Endodermal cell (in vitro differentiated cells): ENCODE measurements at regions not wholly inside any gene's neighbourhood (a gene's known extent, or its start where the extent isn't known, plus 50 kb on each side); places are given as distances from the start of the nearest gene placed in this dataset.

Experiments used
- DNase-seq: peaks from one replicate; pipeline ENCODE4 v3.0.0-alpha.2; 2017
- H3K27ac ChIP-seq: 2 replicates; pipeline ENCODE4 v1.5.1; 2013; ENCODE audit warnings: mild to moderate bottlenecking, low read depth, low read length, moderate library complexity
- H3K27me3 ChIP-seq: 2 replicates; pipeline ENCODE4 v1.6.1; 2013; ENCODE audit warnings: mild to moderate bottlenecking, low read length, moderate library complexity; ENCODE audit not compliant: insufficient read depth, control insufficient read depth, poor library complexity, severe bottlenecking
- H3K36me3 ChIP-seq: 2 replicates; pipeline ENCODE4 v1.7.0; 2013; ENCODE audit warnings: mild to moderate bottlenecking, low read length, moderate library complexity; ENCODE audit not compliant: control insufficient read depth, insufficient read depth
- H3K4me1 ChIP-seq: one replicate; pipeline ENCODE4 v1.7.0; 2013; ENCODE audit warnings: low read length; ENCODE audit not compliant: control insufficient read depth, insufficient read depth
- H3K4me3 ChIP-seq: 2 replicates; pipeline ENCODE4 v1.5.1; 2013; ENCODE audit warnings: mild to moderate bottlenecking, low read length, moderate library complexity
- H3K9ac ChIP-seq: 2 replicates; pipeline ENCODE4 v1.6.1; 2013; ENCODE audit warnings: mild to moderate bottlenecking, low read length, moderate library complexity; ENCODE audit not compliant: poor library complexity, severe bottlenecking; ENCODE audit errors: extremely low read depth
- H3K9me3 ChIP-seq: 2 replicates; pipeline ENCODE4 v1.6.1; 2013; ENCODE audit warnings: mild to moderate bottlenecking, low read length, moderate library complexity; ENCODE audit not compliant: control insufficient read depth
- H3K27ac Mint-ChIP-seq: 2 replicates; pipeline ENCODE4 v1.8.0; 2020; ENCODE audit warnings: mixed read lengths
- H3K27me3 Mint-ChIP-seq: 2 replicates; pipeline ENCODE4 v1.8.0; 2021; ENCODE audit warnings: mild to moderate bottlenecking, mixed read lengths; ENCODE audit not compliant: insufficient read depth
- H3K36me3 Mint-ChIP-seq: 2 replicates; pipeline ENCODE4 v1.8.0; 2020; ENCODE audit warnings: low read depth, mixed read lengths
- H3K4me1 Mint-ChIP-seq: 2 replicates; pipeline ENCODE4 v1.8.0; 2020; ENCODE audit warnings: mixed read lengths
- H3K4me3 Mint-ChIP-seq: 2 replicates; pipeline ENCODE4 v1.8.0; 2020; ENCODE audit warnings: mild to moderate bottlenecking, moderate library complexity, mixed read lengths
- H3K9me3 Mint-ChIP-seq: 2 replicates; pipeline ENCODE4 v1.8.0; 2020; ENCODE audit warnings: mild to moderate bottlenecking, mixed read lengths
- CTCF ChIP-seq: fragments of 200-600 bp; sonication (generic); conservative IDR thresholded peaks from 2 replicates; pipeline ENCODE4 v1.5.0; 2021; ENCODE audit warnings: antibody characterized with exemption, mild to moderate bottlenecking
- WGBS, 2 experiments: methylation state at CpG; one replicate each; pipeline versions ENCODE4 v1.1.5 to v1.1.7; 2013; ENCODE audit warnings: missing lambda C conversion rate in 2 of 2, mixed read lengths in 1 of 2; ENCODE audit not compliant: insufficient coverage in 1 of 2, insufficient read length in 1 of 2; 5-methylcytosine and 5-hydroxymethylcytosine counted together

DNA sequence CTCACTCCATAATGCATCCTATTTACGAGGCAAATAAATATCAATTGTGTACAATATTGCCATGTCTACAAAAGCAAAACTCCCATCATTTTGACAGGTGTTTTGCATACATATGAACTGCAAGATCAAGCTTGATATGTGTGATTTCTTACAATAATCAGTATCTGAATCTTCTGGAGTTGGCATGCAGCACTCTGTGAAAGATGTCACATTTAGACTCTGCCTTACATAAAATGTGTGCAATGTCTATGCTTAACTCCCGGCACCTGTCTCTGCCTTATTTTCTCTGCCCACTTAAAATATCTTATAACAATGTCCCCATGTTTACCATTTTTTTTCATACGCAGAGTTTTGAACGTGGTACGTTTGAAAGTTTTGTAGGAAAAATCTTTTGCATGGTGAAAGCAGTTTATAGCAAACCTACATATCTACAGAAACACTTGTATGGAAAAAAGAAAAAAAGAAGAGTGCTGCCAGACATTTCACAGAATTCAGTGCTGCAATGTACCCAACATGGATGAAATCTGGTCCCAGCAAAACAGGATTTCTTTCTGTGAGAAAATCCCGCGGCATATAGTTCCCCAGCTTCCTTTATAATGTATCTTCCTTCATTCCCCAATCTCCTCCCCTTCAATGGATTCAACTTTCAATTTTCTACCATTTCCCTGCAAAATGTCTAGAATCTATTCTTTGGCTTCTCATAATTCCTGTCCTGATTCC, 114.1 kb upstream of the NRP1 start:
- Mint-ChIP-seq H3K27ac (no peak overlapping the region), H3K4me1 (no peaks in the 10 kb centered on the region), H3K9me3 (peaks cover 5% of the 10 kb centered on the region), H3K4me3 (no peak overlapping the region), H3K27me3 (no peaks in the 10 kb centered on the region), H3K36me3 (no peaks in the 10 kb centered on the region)
- Histone ChIP-seq H3K27ac (no peak overlapping the region), H3K4me3 (no peak overlapping the region), H3K9me3 (peaks cover 5% of the 10 kb centered on the region), H3K4me1 (no peaks in the 10 kb centered on the region), H3K9ac (no peak overlapping the region), H3K27me3 (no peaks in the 10 kb centered on the region), H3K36me3 (no peaks in the 10 kb centered on the region)
- WGBS, 2 experiments, result 92 to 100% methylated on average over 3 to 7 of the region's 7 CpGs
- no peak for DNase-seq
- TF ChIP-seq CTCF, result no peak

DNA sequence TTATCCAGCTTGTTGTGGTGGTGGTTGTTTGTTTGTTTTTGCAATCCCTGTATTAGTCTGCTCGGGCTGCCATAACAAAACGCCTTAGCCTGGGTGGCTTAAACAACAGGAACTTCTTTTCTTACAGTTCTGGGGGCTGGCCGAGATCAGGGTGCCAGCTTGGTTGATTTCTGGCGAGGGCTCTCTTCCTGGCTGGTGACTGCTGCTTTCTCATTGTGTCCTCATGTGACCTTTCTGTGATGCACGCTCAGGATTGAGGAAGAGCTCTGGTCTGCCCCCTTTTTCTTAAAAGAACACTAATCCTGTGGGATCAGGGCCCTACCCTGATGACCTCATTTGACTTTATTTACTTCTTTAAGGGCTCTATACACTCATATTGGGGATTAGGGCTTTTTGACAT, 107.1 kb upstream of the NRP1 start:
- no peaks in the 10 kb centered on the region for H3K36me3 Mint-ChIP-seq
- no peaks in the 10 kb centered on the region for H3K27me3 Mint-ChIP-seq
- H3K9ac ChIP-seq, result no peak overlapping the region
- no peak overlapping the region for H3K4me3 ChIP-seq
- no peaks in the 10 kb centered on the region for H3K4me1 Mint-ChIP-seq
- H3K9me3 Mint-ChIP-seq, result no peaks in the 10 kb centered on the region
- no peaks in the 10 kb centered on the region for H3K36me3 ChIP-seq
- no peak for TF ChIP-seq CTCF
- no peaks in the 10 kb centered on the region for H3K4me1 ChIP-seq
- no peak for DNase-seq
- no peak overlapping the region for H3K27ac ChIP-seq
- H3K27me3 ChIP-seq, result no peaks in the 10 kb centered on the region
- H3K9me3 ChIP-seq, result no peaks in the 10 kb centered on the region
- no peak overlapping the region for H3K27ac Mint-ChIP-seq
- H3K4me3 Mint-ChIP-seq, result no peak overlapping the region
- WGBS, 2 experiments, result 87% methylated on average over 4 to 5 of the region's 5 CpGs

DNA sequence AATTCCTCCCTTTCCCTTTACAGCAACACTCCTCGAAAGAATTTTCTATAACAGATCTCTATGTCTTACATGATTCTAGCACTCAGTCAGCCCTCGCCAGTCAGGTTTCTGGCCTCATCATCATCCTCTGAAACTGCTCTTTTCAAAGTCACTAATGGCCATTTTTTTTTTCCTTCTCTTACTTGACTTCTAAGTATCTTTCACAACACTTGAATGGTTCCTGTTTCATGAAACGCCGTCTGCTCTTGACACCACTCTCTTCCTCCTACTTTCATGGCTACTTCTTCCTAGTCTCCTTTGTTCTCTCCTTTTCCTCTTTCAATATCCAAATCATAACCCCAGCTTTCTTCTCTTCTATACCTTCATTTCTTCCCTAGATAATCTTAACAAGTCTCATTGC, 100.5 kb upstream of the NRP1 start:
- Mint-ChIP-seq H3K27me3 (no peaks in the 10 kb centered on the region), H3K4me3 (no peak overlapping the region), H3K27ac (no peak overlapping the region), H3K4me1 (no peaks in the 10 kb centered on the region), H3K9me3 (no peaks in the 10 kb centered on the region), H3K36me3 (no peaks in the 10 kb centered on the region)
- Histone ChIP-seq H3K9me3 (no peaks in the 10 kb centered on the region), H3K4me3 (no peak overlapping the region), H3K27me3 (peaks cover 14% of the 10 kb centered on the region), H3K9ac (no peak overlapping the region), H3K4me1 (no peaks in the 10 kb centered on the region), H3K36me3 (no peaks in the 10 kb centered on the region), H3K27ac (no peak overlapping the region)
- DNase-seq, result no peak
- no peak for TF ChIP-seq CTCF
- 91 to 92% methylated on average over 4 of the region's 4 CpGs for WGBS, 2 experiments
